ENCODE measurements at regions not wholly inside any gene's neighbourhood (a gene's known extent, or its start where the extent isn't known, plus 50 kb on each side); places are given as distances from the start of the nearest gene placed in this dataset.

DNA sequence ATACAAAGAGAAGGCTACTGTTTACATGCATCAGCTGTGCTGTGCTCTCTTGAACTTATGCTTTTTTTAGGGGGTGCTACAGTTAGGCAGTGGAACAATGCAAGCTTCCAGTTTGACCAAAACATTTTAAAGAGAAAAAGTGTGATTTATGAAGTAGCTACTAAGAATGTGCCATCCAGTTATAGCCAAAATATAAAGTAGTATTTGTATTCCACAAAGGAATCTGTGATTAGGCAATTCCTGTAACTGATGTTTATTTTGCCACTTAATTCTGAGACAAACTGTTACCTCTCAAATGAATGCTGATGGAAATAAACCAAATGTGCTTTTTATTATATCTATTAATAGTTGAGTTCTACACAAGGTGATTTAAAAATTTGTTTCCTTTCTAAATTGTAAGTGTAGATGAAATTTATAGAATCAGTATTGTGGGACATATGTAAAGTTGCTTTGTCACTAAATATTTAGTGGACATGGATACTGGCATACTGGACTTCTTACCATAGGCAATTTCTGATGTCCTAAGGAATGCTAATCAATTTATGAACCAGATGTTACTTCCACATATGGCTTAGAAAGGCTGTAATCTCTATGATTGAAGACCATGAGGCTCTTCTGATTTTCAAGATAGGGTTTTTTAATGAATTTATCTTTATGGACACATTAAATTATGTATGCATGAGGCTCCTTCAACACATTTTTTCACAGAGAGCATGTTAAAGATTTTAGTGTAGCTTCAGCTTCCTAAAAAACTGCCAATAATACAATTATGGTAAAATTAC, 410.2 kb downstream of the PRR16 start:
- FAIRE-seq (no peak), DNase-seq (ENCODE audit: extremely low read depth in 1 of 4, low spot score in 3 of 4) (no peak), ATAC-seq (no peak)
- Histone ChIP-seq H3K9ac (ENCODE audit: insufficient read depth in 1 of 2, low read depth in 2 of 2, low read length in 2 of 2) (no peak overlapping the region), H2AFZ (ENCODE audit: low read depth, low read length) (no peak overlapping the region), H3K4me3 (no peak overlapping the region), H3K36me3 (ENCODE audit: control insufficient read depth, insufficient read depth, low read length) (no peaks in the 10 kb centered on the region), H3K79me2 (ENCODE audit: control insufficient read depth, insufficient read depth, low read length) (no peaks in the 10 kb centered on the region), H3K27me3 (ENCODE audit: control insufficient read depth in 2 of 2, insufficient read depth in 2 of 2, low read length in 2 of 2) (no peaks in the 10 kb centered on the region), H4K20me1 (replicated peaks; ENCODE audit: control insufficient read depth, insufficient read depth, low read length) (no peaks in the 10 kb centered on the region), H3K9me1 (ENCODE audit: control insufficient read depth, insufficient read depth, low read length) (no peaks in the 10 kb centered on the region), H3K9me3 (replicated peaks; ENCODE audit: control insufficient read depth, insufficient read depth, low read depth, low read length) (no peaks in the 10 kb centered on the region), H3K4me1 (replicated peaks in 1 of 2; ENCODE audit: control insufficient read depth in 2 of 2, insufficient read depth in 2 of 2, low read length in 2 of 2) (no peaks in the 10 kb centered on the region), H3K4me2 (ENCODE audit: insufficient read depth, low read length) (no peak overlapping the region), H3K27ac (ENCODE audit: extremely low read depth, low read depth, low read length) (no peak overlapping the region)
- in situ Hi-C loops (cut with MboI) (no loop called here), intact Hi-C loops (cut with micrococcal nuclease) (no loop called here)
- ChIA-PET CTCF (ENCODE audit: low intra/inter-chr PET ratio) (no interaction called here), POLR2A (no interaction called here)
- no TSS peak for BruUV-seq (replicated peaks)
- no peak for TF ChIP-seq ZNF124 (CRISPR knock-in tag; IDR thresholded peaks at IDR 0.05)
- no peak for TF ChIP-seq RBM34 (IDR thresholded peaks at IDR 0.05; ENCODE audit: borderline replicate concordance, insufficient read depth, low read length)
- no peak for TF ChIP-seq ZNF140 (CRISPR knock-in tag; IDR thresholded peaks at IDR 0.05)
- no peak for TF ChIP-seq HNRNPH1 (optimal IDR thresholded peaks at IDR 0.05; ENCODE audit: low read depth, low read length)
- no peak for TF ChIP-seq ZNF445 (CRISPR knock-in tag; IDR thresholded peaks at IDR 0.05; ENCODE audit: low read depth)
- TF ChIP-seq CHCHD3 (CRISPR knock-in tag; IDR thresholded peaks at IDR 0.05) = no peak
- TF ChIP-seq MGA (IDR thresholded peaks at IDR 0.05) = no peak

All from K562 (cell line).